ENCODE measurements at regions not wholly inside any gene's neighbourhood (a gene's known extent, or its start where the extent isn't known, plus 50 kb on each side); places are given as distances from the start of the nearest gene placed in this dataset.

- ChIA-PET POLR2A (no interaction called here), CTCF (no interaction called here), RAD21 (ENCODE audit: low non-redundant PET in 1 of 2, low total read pairs in 2 of 2, uncharacterized antibody in 2 of 2, unreplicated experiment in 2 of 2) (no interaction called here)
- DNase-seq (ENCODE audit: low read depth, low spot score) (no peak), ATAC-seq (no peak)
- TF ChIP-seq TCF7L2 (IDR thresholded peaks at IDR 0.05; ENCODE audit: borderline replicate concordance, extremely low read depth, insufficient read depth, insufficient read length), result no peak
- TF ChIP-seq REST (IDR thresholded peaks at IDR 0.05; ENCODE audit: low read depth), result no peak
- no peak for TF ChIP-seq ELF1 (IDR thresholded peaks at IDR 0.05; ENCODE audit: borderline replicate concordance, low read depth)
- no peak for TF ChIP-seq CBX3 (IDR thresholded peaks at IDR 0.05; ENCODE audit: low read depth)
- TF ChIP-seq CEBPB (IDR thresholded peaks at IDR 0.05; ENCODE audit: low read depth), result no peak
- no peak for TF ChIP-seq POLR2A (IDR thresholded peaks at IDR 0.05; ENCODE audit: borderline replicate concordance, extremely low read depth, insufficient read depth, insufficient read length)
- no peak for TF ChIP-seq RAD21 (IDR thresholded peaks at IDR 0.05; ENCODE audit: low read depth)
- Histone ChIP-seq H3K4me2 (ENCODE audit: low read length) (no peak overlapping the region), H3K36me3 (ENCODE audit: control insufficient read depth in 1 of 2, insufficient read depth in 2 of 2, low read length in 2 of 2) (no peaks in the 10 kb centered on the region), H3K27ac (ENCODE audit: low read depth, low read length) (no peak overlapping the region), H3K9me3 (ENCODE audit: control insufficient read depth in 1 of 2, insufficient read depth in 1 of 2, low read depth in 1 of 2, low read length in 2 of 2) (no peaks in the 10 kb centered on the region), H3K27me3 (ENCODE audit: insufficient read depth, low read length) (no peaks in the 10 kb centered on the region), H3K4me1 (ENCODE audit: control insufficient read depth in 1 of 2, insufficient read depth in 2 of 2, low read length in 2 of 2) (no peaks in the 10 kb centered on the region), H3K79me2 (ENCODE audit: insufficient read depth, low read length) (no peaks in the 10 kb centered on the region), H4K20me1 (ENCODE audit: insufficient read depth) (no peaks in the 10 kb centered on the region), H3K9me2 (ENCODE audit: insufficient read depth) (no peaks in the 10 kb centered on the region), H2AFZ (ENCODE audit: low read depth, low read length, poor library complexity, severe bottlenecking) (no peak overlapping the region), H3K4me3 (replicated peaks in 1 of 2; ENCODE audit: low read depth in 1 of 2, low read length in 2 of 2) (no peak overlapping the region), H3K9ac (ENCODE audit: low read length) (no peak overlapping the region)
- BruUV-seq (replicated peaks), result no TSS peak
- intact Hi-C loops (cut with micrococcal nuclease), result no loop called here
These were observed 326.9 kb upstream of the MIR17HG start for GRCh38 chr13:91020461-91021034.

Measured in HCT116 (cell line).